GM04504 (cell line): ENCODE measurements at regions not wholly inside any gene's neighbourhood (a gene's known extent, or its start where the extent isn't known, plus 50 kb on each side); places are given as distances from the start of the nearest gene placed in this dataset.
"Not testable (repeated sequence)": the region's sequence is repeated elsewhere in the genome, so short reads cannot be mapped to it uniquely, and the experiment has no call there.

Experiments used
- DNase-seq: peaks from one replicate; pipeline ENCODE4 v3.0.0-alpha.2; 2012; ENCODE audit warnings: low read depth

GRCh38 chr3:87873136-87873535, 185.7 kb downstream of the CGGBP1 start:
- DNase-seq: no peak

- DNase-seq: no peak
Observed at GRCh38 chr3:87867001-87867400, 191.8 kb downstream of the CGGBP1 start.

GRCh38 chr3:87856126-87856525, 202.7 kb downstream of the CGGBP1 start:
- no peak for DNase-seq

GRCh38 chr3:87855616-87856015, 203.2 kb downstream of the CGGBP1 start:
- peak; percentile 15 for DNase-seq

GRCh38 chr3:87855211-87855610, 203.6 kb downstream of the CGGBP1 start:
- no peak for DNase-seq

GRCh38 chr3:87848003-87848402, 210.8 kb downstream of the CGGBP1 start:
- no peak for DNase-seq

GRCh38 chr3:87837076-87837475, 221.7 kb downstream of the CGGBP1 start:
- no peak for DNase-seq

GRCh38 chr3:87836026-87836425, 222.8 kb downstream of the CGGBP1 start:
- DNase-seq: no peak

GRCh38 chr3:87835236-87835635, 223.6 kb downstream of the CGGBP1 start:
- DNase-seq: no peak

GRCh38 chr3:87834327-87834726, 224.5 kb downstream of the CGGBP1 start:
- no peak for DNase-seq

GRCh38 chr3:87833039-87833377, 225.8 kb downstream of the CGGBP1 start:
- DNase-seq: no peak

- no peak for DNase-seq
Observed at GRCh38 chr3:87828046-87828445, 230.8 kb downstream of the CGGBP1 start.

- DNase-seq: no peak
Observed at GRCh38 chr3:87822563-87822962, 236.2 kb downstream of the CGGBP1 start.

GRCh38 chr3:87813503-87813902, 245.3 kb downstream of the CGGBP1 start:
- DNase-seq: not testable (repeated sequence)

GRCh38 chr3:87811953-87812352, 246.9 kb downstream of the CGGBP1 start:
- no peak for DNase-seq

GRCh38 chr3:87810452-87811016, 248.3 kb downstream of the CGGBP1 start:
- DNase-seq: no peak

GRCh38 chr3:87805670-87806069, 253.1 kb downstream of the CGGBP1 start:
- DNase-seq: no peak

- no peak for DNase-seq
Observed at GRCh38 chr3:87801409-87801808, 257.4 kb downstream of the CGGBP1 start.

GRCh38 chr3:87800516-87800915, 258.3 kb downstream of the CGGBP1 start:
- no peak for DNase-seq

GRCh38 chr3:87798567-87798947, 260.2 kb downstream of the CGGBP1 start:
- no peak for DNase-seq

GRCh38 chr3:87797872-87798566, 260.8 kb downstream of the CGGBP1 start:
- DNase-seq: no peak

- no peak for DNase-seq
Observed at GRCh38 chr3:87796843-87797185, 262.0 kb downstream of the CGGBP1 start.

- no peak for DNase-seq
Observed at GRCh38 chr3:87796137-87796842, 262.5 kb downstream of the CGGBP1 start.

GRCh38 chr3:87795701-87796100, 263.1 kb downstream of the CGGBP1 start:
- no peak for DNase-seq
